ENCODE measurements at regions not wholly inside any gene's neighbourhood (a gene's known extent, or its start where the extent isn't known, plus 50 kb on each side); places are given as distances from the start of the nearest gene placed in this dataset.
A peak's percentile ranks its signal among the peaks of the same experiment; 100 is the strongest.

DNA sequence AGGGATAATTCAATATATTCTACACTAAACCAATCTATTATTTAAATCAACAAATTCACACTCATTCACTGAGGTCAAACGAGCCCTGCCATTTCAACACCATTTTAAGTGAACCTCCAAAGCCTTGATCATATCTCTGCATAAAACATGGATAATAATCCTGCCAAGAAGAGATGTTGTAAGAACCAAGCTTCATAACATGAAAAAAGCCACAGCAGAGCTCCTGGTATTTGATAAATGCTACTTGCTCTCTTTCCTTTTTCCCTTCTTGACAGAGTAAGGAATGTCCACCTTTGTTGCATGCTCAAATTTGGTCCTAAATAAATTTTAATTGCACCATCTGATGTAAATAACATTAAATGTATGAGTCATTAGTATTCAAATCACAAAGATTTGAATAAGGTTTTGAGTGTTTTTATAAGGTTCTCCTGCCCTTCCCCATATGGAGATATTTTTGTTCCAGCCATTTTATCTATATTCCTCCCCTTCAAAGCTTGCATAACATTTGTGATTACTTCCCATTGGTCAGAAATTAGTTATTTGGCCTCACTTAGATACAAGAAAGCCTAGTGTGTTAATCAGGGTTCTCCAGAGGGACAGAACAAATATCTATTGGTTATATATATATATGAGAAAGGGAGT lies 318.8 kb downstream of the RND3 start:
- no peak for DNase-seq (ENCODE audit: low spot score in 2 of 2)
- no peak for FAIRE-seq

DNA sequence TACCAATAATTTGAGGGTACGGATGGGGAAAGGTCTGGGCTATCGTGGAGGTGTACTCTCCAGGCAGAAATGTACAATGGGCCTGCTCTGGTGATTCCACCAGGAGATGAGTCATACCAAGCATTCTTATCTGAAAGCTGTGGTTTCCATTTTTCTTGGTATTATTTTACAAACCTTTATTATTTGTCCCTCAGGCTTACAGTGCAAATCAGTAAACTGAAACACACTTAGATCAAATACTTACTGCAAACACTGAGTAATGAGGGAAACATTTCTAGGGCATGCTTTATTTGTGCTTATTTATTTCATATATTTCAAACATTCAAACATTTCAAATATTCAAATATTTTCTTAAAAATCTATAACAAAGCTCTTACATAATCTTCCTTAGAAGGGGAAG lies 319.8 kb downstream of the RND3 start:
- DNase-seq (ENCODE audit: low spot score in 2 of 2) (no peak), FAIRE-seq (no peak)

DNA sequence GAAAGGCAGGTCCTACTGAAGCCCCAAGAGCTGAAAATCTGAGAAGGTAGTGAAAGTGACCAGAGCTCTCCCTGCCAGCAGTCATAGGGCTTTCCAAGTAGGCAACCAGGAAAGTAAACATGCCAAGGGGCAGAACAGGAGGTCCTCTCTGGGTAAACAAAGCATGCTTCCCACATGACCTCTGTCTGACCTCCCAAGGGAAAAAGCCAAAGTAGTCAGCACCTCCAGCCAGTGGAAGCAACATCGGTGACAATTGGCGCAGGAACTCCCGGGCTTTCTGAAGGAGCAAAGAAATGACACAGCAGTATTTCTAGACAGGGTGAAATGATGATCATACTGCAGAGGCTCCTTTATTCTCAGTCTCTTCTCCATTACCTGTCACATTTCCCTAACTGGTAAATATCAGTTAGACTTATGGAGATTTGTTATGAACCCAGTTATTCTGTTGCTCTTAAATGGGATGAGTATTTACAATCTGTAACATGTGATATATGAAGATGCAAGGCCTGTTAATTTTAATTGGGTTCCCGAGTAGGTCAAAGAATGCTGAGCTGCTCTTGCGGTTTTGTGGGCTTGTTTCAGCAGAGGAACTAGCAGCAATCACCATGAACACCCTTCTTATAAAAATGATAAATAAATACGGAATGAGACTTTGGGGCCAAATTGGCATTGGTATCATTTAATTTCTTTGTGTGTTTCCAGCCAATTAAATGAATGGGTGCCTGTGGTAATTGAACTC lies 321.0 kb downstream of the RND3 start:
- no peak for FAIRE-seq
- DNase-seq (ENCODE audit: low spot score in 2 of 2) = peak in 1 of 2 donors; percentile 4

DNA sequence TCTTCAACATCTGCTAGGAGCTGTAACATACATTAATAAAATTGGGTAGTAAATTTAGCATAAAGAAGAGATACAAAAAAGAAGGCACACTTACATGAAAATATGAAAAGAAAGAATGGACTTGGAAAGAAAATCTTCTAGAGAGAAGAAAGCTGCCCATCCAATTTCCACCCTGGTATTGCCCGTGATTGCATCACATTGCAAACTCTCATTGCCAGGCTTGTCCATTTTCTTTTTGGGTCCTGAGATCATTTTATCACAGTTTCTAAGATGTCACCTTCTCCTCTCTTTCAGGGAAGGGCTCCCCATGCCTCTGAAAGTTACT lies 321.5 kb downstream of the RND3 start:
- DNase-seq (ENCODE audit: low spot score in 2 of 2) (no peak), FAIRE-seq (no peak)

DNA sequence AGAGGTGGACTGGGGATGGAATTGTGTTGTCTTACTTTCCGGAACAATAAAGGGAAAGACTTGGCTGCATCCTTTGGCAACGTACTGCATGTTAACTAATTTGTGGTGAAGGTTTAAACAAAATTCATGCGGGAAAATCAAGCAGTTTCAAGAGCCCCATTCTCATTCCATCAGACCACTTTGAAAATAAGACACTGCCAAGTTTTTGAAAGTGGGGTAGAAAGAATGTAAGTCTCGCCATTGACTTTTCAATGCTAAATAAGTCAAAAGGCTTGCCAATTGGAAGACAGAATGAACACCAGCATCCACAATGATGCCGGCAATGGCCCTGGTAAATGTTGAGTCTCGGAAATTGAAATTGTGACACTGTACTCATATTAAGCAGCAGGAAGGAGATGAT lies 322.0 kb downstream of the RND3 start:
- DNase-seq (ENCODE audit: low spot score in 2 of 2) (no peak), FAIRE-seq (no peak)

DNA sequence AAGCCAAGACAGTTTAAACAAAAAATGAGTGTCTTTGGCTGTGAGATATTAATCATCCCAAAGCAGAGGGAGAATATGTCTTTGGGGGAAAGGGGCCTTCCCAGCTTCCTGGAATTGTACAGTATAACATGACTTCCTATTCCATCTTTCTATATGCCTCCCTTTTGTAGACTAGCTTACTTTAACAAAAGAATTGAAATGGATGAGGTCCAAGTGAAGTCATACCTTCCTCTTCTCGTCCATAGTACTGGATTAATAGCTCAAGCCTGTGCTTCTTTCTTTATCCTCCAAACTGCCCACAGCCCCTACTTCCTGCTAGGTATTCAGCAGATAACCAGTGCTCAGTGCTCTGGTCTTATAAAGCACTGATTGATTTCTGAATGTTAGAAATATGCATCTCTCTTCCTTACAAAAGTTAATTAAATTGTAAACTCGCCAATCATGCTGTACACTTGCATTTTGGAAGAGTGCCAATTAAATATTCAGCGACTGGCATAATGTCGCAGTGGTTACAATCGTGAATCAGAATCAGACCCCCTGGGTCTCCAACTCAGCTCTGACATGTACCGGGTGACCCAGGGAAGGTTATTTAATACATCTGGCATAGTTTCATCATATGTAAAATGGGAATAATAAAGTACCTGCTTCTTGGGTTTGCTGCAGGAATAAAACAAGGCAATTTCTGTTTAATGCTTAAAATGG lies 325.1 kb downstream of the RND3 start:
- no peak for DNase-seq (ENCODE audit: low spot score in 2 of 2)
- no peak for FAIRE-seq

DNA sequence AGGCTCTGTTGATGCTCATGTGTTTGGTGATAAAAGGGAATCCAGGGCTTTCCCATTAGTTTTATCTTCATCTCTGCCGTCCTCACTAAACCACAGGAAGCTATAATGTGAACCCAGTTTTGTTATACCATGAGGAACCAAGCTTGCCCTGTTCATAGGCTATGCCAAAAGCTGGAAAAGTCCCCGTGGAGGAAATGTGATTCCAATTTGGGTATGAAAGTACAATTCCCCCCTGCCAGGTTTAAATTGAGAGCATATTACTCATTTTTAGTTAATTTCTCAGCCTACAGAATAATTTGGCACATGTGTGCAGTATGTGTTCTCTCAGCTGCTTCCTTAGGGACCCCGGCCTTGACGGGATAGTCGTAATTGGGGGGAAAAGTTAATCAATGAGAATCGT lies 327.4 kb downstream of the RND3 start:
- no peak for DNase-seq (ENCODE audit: low spot score in 2 of 2)
- FAIRE-seq = no peak

DNA sequence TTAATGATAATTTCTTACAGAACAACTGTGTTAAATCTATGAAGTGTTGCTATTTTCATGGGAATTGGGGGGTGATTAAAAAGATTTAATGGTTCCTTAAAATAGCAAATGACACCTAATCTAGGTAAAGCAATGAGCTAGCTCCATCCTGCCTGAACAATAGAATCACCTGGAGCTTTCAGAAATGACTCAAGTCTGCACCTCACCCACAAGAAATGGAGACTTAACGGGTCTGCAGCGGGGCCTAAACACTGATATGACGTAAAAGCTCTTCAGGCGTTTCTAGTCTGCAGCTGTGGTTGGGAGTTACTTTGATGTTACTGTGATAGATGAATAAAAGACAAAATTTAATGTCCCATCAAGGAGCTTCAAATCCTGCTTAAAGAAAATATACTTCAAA lies 328.2 kb downstream of the RND3 start:
- FAIRE-seq (no peak), DNase-seq (ENCODE audit: low spot score in 2 of 2) (no peak)

DNA sequence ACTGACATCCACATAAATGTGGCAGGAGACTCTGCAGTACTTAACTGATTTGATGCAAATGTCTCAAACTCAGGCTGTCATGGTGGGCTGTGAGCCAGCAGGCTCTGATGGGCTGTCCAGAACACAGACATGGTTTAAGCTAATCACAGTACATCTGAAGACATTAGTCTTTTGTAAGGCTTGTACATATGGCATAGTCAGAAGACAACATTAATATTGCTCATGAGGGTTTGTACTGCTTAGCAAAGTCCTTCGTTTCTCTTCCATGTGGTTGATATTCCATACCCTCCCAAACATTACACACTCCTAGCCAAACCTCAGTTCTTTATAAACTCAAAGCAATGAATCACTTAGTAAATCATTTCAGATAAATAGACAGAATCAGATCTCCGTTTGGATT lies 330.6 kb downstream of the RND3 start:
- no peak for FAIRE-seq
- no peak for DNase-seq (ENCODE audit: low spot score in 2 of 2)

DNA sequence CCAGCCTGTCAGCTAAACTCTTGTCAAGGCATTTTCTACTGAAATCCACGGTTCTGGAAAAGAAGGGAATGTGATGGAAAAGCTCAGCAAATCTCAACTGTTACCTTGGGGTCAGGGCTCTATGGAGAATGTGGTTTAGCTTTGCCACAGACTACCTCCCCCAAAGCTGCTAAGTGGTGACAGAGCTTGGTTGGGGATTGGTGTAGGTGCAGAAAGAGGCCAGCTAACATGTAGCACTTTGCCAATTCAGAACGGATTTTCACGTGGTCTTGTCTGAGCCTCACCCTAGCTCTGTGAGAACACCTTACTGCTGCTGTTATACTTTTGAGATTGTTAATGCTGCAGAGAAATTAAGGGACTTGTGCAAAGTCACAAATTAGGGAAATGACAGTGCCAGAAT lies 331.1 kb downstream of the RND3 start:
- no peak for DNase-seq (ENCODE audit: low spot score in 2 of 2)
- no peak for FAIRE-seq

DNA sequence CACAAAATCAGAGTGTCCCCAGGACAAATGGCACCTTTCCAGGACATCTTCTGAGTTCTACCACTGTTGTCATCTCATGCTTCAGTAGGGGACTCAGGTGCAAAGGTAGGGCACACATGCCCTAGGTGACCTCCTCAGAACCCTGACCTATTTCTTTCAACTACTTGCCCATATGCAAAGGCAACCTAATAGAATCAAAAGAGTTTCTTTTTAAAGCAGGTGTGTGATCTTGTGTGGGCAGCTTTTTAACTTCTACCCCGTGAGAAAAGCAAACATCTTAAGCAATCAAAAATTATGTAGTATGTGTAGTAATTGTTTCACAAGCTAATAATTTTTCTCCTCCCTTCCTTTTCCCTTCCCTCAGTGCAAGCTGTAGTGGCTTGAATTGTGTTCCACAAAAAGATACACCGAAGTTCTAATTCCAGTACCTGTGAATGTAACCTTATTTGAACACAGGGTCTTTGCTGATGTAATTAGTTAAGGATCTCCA lies 333.1 kb downstream of the RND3 start:
- FAIRE-seq = no peak
- DNase-seq (ENCODE audit: low spot score in 2 of 2) = no peak

DNA sequence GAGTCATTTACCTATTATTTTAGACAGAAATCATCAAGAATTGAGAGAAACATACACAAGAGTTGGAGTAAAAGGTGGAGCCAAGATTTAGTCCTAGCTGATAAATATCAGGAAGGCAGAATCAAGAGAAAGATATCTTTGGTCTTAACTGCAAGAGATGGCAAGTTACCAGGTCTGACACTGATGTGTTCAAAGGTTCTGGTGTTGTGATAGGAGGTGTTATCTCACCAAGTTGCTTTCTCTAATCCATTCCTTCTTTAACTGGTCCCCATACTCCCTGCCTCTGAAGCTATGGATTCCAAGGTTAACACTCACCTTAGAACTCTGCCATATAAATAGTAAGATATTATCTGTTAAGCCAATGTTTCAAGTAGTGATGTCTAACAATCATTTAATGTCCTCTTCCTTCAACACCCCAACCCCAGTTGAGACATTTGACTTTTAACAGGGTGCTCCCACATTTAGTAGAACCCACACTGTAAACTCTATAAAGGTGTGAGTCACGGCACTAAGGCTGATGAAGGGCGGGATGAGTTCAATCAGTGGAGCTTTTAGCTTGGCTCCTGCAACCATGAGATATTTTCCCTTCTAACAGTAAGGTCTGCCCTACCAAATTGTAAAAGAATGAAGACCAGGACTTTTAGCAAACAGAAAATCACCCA lies 333.7 kb downstream of the RND3 start:
- DNase-seq (ENCODE audit: low spot score in 2 of 2) = no peak

DNA sequence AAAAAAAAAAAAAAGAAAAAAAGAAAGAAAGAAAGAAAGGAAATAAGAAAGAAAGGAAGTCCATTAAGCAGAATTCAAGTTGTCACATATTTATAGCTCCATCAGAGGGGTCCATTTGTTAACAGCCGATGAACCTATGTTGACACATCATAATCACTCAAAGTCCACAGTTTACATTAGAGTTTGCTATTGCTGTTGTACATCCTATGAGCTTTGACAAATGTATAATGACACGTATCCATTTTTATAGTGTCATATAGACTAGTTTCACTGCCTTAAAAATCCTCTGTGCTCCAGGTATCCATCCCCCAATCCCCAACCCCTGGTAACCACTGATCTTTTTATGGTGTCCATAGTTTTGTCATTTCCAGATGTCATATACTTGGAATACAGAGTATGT lies 335.2 kb downstream of the RND3 start:
- FAIRE-seq = no peak
- no peak for DNase-seq (ENCODE audit: low spot score in 2 of 2)

More for the DNA sequence above, 333.7 kb downstream of the RND3 start:
- FAIRE-seq = no peak

DNA sequence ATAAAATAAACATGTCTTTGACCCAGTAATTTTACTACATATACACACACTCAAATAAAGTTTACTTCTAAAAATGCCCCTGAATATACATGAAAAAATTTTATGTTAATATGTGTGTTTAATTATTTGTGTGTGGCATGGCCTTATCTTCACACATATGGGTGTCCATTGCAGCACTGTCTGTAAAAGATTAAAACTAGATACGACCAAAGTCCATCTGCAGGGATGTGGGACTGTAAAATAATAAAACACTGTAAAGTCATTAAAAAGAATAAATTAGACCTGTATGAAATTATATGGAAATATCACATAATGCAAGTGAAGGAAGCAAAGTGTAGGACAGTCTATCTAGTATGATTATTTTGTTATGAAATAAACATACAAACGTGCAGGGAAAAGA lies 337.3 kb downstream of the RND3 start:
- DNase-seq (ENCODE audit: low spot score in 2 of 2) (no peak), FAIRE-seq (no peak)

DNA sequence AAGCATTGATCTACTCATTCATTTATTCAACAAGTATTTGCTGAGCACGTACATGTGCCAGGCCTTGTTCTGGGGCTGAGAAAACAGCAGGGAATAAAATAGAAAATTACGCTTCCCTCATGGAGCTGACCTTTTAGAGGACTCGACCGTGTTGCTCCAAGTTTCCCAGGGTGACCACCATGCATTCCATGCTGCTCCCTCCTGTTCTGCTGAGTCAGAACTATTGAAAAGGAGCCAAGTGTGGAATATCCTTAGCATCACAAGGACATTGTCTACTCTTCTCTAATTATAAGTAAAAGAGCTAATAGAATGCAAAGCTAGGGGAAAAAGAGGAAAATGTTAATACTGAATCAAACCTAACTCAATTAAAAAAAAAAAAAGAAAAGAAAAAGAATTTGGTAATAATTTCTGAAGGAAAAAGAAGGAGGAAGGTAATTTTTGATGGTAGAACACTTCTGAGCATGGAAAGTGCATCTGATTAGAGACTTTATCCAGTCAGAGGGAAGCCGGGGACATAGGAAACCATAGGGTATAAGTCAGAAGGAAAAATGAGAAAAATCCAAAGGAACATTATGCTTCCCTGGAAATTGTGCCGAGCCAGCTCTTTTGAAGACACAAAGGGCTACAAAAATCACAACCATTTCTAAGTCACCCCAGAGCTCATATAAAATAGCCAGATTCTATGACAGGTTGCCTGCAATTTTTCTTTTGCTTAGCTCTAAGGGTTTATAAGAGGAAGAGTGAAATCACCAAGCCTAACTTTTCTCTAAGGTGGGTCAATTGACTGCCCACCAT lies 339.4 kb downstream of the RND3 start:
- DNase-seq (ENCODE audit: low spot score in 2 of 2) (no peak), FAIRE-seq (no peak)

DNA sequence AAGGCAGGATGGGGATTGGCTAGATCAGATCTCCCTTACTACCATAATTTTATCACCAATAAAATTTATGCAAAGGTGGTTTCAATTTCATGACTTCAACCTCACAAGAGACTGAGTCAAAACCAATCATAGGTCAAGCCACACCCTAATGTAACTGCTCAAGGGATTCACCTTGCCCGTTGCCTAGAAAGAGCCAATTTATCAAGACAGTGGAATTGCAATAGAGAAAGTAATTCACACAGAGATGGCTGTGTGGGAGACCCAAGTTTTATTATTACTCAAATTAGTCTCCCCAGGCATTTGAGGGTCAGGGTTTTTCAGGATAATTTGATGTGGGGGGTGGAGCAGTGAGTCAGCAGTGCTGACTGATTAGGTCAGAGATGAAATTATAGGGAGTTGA lies 340.6 kb downstream of the RND3 start:
- FAIRE-seq (no peak), DNase-seq (ENCODE audit: low spot score in 2 of 2) (no peak)

DNA sequence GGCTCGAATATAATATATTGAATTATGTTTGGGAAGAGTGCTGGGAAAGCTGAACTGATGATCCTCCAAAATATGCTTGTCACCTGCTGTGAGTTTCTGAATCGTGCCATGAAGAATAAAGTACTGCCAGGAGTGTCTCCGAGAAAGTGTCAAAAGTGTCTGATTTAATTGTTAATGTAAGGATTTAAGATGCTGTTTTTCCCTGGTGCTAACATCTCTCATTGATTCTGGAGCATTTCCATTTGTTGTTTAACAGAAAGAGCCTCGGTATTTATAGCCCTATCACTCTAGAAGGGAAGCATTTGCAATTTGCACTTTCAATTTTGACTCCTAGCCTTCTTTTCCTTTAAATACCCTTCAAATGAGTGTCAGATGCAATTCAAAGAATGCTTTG lies 342.2 kb downstream of the RND3 start:
- FAIRE-seq (no peak), DNase-seq (ENCODE audit: low spot score in 2 of 2) (no peak)

DNA sequence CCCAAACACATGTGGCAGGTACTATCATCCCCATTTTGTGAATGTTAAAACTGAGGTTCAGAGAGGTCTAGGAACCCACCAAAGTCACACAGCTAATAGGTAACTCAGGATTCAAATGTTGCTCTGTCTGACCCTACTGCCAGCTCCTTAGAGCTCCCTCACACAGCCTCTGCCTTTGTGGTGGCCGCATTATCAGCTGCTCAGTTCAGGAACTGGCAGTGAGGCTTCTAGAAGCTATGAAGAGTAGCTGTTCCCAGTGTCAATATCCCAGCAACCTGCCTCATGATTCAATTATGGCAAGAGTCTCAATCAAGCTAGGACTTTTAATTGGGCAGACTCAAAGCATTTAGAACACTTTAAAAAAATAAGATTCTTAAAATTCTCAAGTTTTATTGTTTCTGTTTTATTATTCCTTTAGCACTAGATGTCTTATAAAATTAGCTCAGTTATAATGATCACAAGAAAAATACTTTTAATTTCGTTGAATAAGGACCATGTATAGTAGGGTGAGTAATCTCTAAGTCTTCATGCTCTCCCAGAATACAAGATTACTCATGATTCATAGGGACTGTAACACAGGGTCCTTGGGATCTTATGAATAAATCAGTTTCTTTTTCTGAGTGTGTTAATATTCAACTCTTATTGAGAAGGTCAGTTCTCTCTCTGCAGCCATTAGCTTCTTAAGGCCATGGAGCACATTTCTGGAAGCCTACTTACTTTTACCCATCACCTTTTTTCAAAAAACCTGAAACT lies 342.7 kb downstream of the RND3 start:
- no peak for FAIRE-seq
- DNase-seq (ENCODE audit: low spot score in 2 of 2) = no peak

DNA sequence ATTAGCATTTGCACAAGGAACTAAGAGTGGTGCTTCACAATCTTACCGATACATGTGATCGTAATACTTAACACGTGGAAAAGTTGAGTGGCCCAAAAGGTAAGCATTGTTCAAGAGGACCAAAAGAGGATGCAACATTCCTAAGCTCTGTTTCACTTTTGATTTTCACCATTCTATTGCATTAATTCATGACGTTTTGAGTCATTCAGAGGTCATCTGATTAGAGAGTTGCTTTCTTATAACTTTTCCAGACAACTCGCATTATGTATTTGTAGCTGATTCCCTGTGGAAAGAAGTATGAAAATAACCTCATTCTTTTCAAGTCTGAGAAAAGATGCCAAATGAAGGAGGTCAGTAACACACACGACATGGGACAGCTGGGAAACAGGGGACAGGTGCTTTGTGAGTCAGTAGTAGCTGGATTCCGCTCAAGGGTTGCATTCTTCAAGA lies 344.4 kb downstream of the RND3 start:
- FAIRE-seq (no peak), DNase-seq (ENCODE audit: low spot score in 2 of 2) (no peak)

DNA sequence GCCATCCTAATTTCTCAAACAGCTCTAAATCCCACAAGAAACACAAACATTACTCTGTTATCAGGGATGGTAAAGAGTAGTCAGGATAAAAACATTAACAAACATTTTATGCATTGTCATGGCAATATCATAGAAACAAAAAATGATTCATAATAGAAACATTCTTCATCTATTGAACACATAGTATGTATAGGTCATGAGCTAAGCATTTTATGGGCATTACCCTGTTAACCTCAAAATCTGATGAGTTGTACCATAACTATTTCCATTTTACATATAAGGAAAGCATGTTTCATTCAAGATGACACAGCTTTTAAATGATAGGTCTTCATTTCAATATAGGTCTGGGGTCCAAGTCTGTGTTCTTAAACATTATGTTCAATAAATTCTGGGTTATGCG lies 344.9 kb downstream of the RND3 start:
- FAIRE-seq (no peak), DNase-seq (ENCODE audit: low spot score in 2 of 2) (no peak)
